GM23248 (cell line): ENCODE measurements at regions not wholly inside any gene's neighbourhood (a gene's known extent, or its start where the extent isn't known, plus 50 kb on each side); places are given as distances from the start of the nearest gene placed in this dataset.

ENCODE experiments used
- EZH2 ChIP-seq: fragments of 200-600 bp; sonication (generic); IDR thresholded peaks from 2 replicates; pipeline ENCODE4 v1.6.1; 2018; ENCODE audit warnings: antibody characterized with exemption, mild to moderate bottlenecking; ENCODE audit not compliant: insufficient read depth, poor library complexity, severe bottlenecking
- EZH2phosphoT487 ChIP-seq: fragments of 200-600 bp; sonication (generic); IDR thresholded peaks from 2 replicates; pipeline ENCODE4 v1.6.1; 2018; ENCODE audit warnings: antibody characterized with exemption, moderate library complexity, mild to moderate bottlenecking, low read depth; ENCODE audit not compliant: insufficient read depth

DNA sequence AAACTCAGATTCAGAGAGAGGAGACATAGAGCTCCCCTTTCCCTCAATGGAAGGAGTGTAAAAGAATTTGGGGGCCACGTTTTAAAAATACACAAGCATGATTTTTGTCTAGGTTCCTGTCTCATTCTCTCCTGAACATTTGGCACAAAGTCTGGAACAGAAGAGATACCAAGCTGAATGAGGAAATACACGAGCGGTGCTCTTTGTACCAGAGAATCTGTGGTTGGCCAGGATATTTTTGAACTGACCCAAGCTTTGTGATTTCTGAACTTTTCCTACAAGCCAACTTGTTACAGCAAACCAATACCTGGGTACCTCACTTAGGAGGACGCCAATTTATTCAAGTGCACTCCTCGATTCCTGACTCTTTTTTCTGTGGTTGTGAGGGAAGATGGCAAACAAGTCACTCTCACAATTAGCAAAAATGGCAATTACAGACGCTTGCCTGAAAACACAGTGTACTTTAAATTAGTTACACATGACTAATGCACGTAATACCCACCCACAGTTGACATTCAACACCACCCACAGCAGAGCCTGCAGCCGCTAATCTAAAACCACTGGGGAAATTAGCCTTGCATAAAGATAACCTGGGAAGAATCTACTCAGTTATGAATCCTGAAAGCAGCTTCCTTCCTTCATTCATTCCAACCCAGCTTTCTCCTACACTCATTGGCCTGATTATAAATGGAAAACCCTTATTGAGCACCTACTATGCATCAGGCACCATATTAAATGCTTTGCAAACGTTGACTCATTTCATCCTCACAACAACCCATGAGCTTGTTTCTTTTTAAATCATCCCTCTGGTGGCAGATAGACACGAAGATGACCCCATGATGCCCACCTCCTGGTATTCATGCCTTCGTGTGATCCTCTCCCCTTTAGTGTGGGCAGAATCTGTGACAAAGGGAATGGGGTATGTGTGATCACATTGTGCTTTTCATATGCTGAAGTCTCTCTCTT, 293.5 kb downstream of the KBTBD8 start:
- TF ChIP-seq EZH2phosphoT487 (no peak), EZH2 (no peak)
